GM23248 (cell line): ENCODE measurements at regions not wholly inside any gene's neighbourhood (a gene's known extent, or its start where the extent isn't known, plus 50 kb on each side); places are given as distances from the start of the nearest gene placed in this dataset.

Source experiments
- EZH2 ChIP-seq: fragments of 200-600 bp; sonication (generic); IDR thresholded peaks from 2 replicates; pipeline ENCODE4 v1.6.1; 2018; ENCODE audit warnings: antibody characterized with exemption, mild to moderate bottlenecking; ENCODE audit not compliant: insufficient read depth, poor library complexity, severe bottlenecking
- EZH2phosphoT487 ChIP-seq: fragments of 200-600 bp; sonication (generic); IDR thresholded peaks from 2 replicates; pipeline ENCODE4 v1.6.1; 2018; ENCODE audit warnings: antibody characterized with exemption, moderate library complexity, mild to moderate bottlenecking, low read depth; ENCODE audit not compliant: insufficient read depth

DNA sequence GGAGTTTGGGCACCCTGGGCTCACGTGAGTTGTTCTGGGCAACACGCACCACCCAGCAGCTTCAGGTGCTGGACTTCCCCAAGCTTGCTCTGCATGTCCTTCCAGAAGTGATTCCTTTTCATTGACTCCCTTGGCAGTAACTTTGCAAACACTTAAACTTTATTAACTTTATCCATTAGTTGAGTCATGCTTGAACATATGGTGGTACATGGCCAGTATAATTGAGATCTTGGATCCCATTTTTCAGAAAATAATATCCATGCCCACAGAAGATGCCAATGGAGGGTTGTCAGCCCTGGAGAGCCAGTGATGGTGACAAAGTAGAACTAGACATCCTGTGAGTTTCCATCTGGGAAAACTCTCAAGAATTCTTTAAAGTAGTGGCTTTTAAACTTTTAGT is 144.2 kb downstream of the COPS8 start:
- no peak for TF ChIP-seq EZH2phosphoT487
- TF ChIP-seq EZH2, result no peak
